ENCODE measurements at regions not wholly inside any gene's neighbourhood (a gene's known extent, or its start where the extent isn't known, plus 50 kb on each side); places are given as distances from the start of the nearest gene placed in this dataset.

DNA sequence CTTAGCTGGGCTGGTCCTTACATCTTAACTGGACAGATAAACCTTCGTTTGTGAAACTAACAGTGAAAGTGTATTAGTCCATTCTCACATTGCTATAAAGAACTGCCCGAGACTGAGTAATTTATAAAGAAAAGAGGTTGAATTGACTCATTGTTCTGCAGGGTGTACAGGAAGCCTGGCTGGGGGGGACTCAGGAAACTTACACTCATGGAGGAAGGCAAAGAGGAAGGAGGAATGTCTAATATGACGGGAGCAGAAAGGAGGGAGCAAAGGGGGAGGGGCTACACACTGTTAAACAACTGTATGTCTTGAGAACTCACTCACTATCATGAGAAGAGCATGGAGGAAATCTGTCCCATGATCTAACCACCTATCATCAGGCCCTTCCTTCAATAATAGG lies 1566.5 kb upstream of the PCDH7 start:
- peaks cover 20% of the 10 kb centered on the region for H3K9me3 Mint-ChIP-seq
- DNase-seq = no peak

DNA sequence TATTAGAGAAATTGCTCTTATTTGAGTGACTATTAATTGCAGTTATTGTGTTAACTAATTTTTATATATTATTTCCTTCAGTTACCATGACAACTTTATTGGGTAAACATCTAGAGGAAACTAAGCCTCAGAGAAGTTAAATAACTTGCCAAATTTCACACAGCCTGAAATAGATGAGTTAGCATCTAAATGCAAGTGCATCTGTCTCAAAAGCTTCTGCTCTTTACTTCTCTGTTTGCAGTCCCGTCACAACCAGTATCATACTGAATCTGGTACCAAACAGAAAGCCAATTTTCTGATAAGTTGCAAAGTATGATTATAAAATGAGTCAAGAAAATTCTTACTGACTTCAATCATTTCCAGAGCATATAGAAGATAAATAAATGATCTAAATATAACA lies 1544.9 kb upstream of the PCDH7 start:
- ChIA-PET CTCF (no interaction called here), POLR2A (no interaction called here)
- Histone ChIP-seq H3K4me3 (ENCODE audit: low read length) (no peak overlapping the region), H3K36me3 (ENCODE audit: insufficient read depth, low read length) (no peaks in the 10 kb centered on the region), H3K9me3 (ENCODE audit: control insufficient read depth in 1 of 2, insufficient read depth in 1 of 2, low read length in 2 of 2) (no peaks in the 10 kb centered on the region), H3K27ac (ENCODE audit: low read depth in 1 of 2, low read length in 2 of 2) (no peak overlapping the region), H3K27me3 (ENCODE audit: control insufficient read depth in 1 of 2, insufficient read depth in 2 of 2, low read length in 2 of 2) (no peaks in the 10 kb centered on the region), H3K4me1 (ENCODE audit: insufficient read depth, low read length) (no peaks in the 10 kb centered on the region)
- Mint-ChIP-seq H3K27me3 (no peaks in the 10 kb centered on the region), H3K27ac (no peak overlapping the region), H3K4me1 (ENCODE audit: low read depth) (no peaks in the 10 kb centered on the region), H3K36me3 (ENCODE audit: low read depth) (no peaks in the 10 kb centered on the region), H3K4me3 (no peak overlapping the region), H3K9me3 (peaks cover 7% of the 10 kb centered on the region)
- no peak for TF ChIP-seq CTCF (IDR thresholded peaks at IDR 0.05)
- DNase-seq (no peak), ATAC-seq (ENCODE audit: poor library complexity) (no peak)
- intact Hi-C loops (cut with DNase I, micrococcal nuclease) = no loop called here

More for the DNA sequence above, 1566.5 kb upstream of the PCDH7 start:
- intact Hi-C loops (cut with DNase I, micrococcal nuclease) = no loop called here
- no peak overlapping the region for H3K27ac Mint-ChIP-seq
- H3K36me3 Mint-ChIP-seq (ENCODE audit: low read depth) = no peaks in the 10 kb centered on the region
- peaks cover 0 to 4% of the 10 kb centered on the region in 2 experiments for H3K9me3 ChIP-seq (ENCODE audit: control insufficient read depth in 1 of 2, insufficient read depth in 1 of 2, low read length in 2 of 2)
- H3K4me3 ChIP-seq (ENCODE audit: low read length) = no peak overlapping the region
- no peaks in the 10 kb centered on the region for H3K27me3 Mint-ChIP-seq
- no peaks in the 10 kb centered on the region for H3K36me3 ChIP-seq (ENCODE audit: insufficient read depth, low read length)
- H3K4me1 Mint-ChIP-seq (ENCODE audit: low read depth) = no peaks in the 10 kb centered on the region
- H3K4me3 Mint-ChIP-seq = no peak overlapping the region
- ChIA-PET CTCF (no interaction called here), POLR2A (no interaction called here)
- no peak for ATAC-seq (ENCODE audit: poor library complexity)
- no peak overlapping the region for H3K27ac ChIP-seq (ENCODE audit: low read depth in 1 of 2, low read length in 2 of 2)
- H3K4me1 ChIP-seq (ENCODE audit: insufficient read depth, low read length) = no peaks in the 10 kb centered on the region
- no peaks in the 10 kb centered on the region for H3K27me3 ChIP-seq (ENCODE audit: control insufficient read depth in 1 of 2, insufficient read depth in 2 of 2, low read length in 2 of 2)
- TF ChIP-seq CTCF (IDR thresholded peaks at IDR 0.05) = no peak

DNA sequence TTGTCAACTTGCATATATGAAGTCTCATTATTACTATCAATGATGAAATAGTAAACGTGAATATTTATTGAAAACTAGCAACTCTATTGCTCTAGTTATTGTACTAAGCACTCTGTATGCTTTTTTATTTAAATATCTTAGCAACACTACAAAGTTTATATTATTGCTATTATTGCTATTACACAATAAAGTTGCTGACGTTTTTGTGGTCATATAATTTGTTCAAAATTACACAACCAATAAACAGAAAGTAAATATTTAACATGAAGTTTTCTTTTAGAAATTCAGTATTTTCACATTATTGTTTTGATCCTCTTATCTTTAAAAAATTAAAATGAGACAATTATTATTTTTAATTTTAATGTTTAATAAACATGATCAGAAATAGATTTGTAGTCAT lies 1521.1 kb upstream of the PCDH7 start:
- Histone ChIP-seq H3K9me3 (ENCODE audit: control insufficient read depth in 1 of 2, insufficient read depth in 1 of 2, low read length in 2 of 2) (no peaks in the 10 kb centered on the region), H3K4me1 (ENCODE audit: insufficient read depth, low read length) (no peaks in the 10 kb centered on the region), H3K36me3 (ENCODE audit: insufficient read depth, low read length) (no peaks in the 10 kb centered on the region), H3K4me3 (ENCODE audit: low read length) (no peak overlapping the region), H3K27me3 (ENCODE audit: control insufficient read depth in 1 of 2, insufficient read depth in 2 of 2, low read length in 2 of 2) (no peaks in the 10 kb centered on the region), H3K27ac (ENCODE audit: low read depth in 1 of 2, low read length in 2 of 2) (no peak overlapping the region)
- DNase-seq (no peak), ATAC-seq (ENCODE audit: poor library complexity) (no peak)
- peaks cover 6% of the 10 kb centered on the region for H3K9me3 Mint-ChIP-seq
- TF ChIP-seq CTCF (IDR thresholded peaks at IDR 0.05) = no peak
- H3K4me3 Mint-ChIP-seq = no peak overlapping the region
- no peaks in the 10 kb centered on the region for H3K36me3 Mint-ChIP-seq (ENCODE audit: low read depth)
- intact Hi-C loops (cut with DNase I, micrococcal nuclease) = no loop called here
- no peak overlapping the region for H3K27ac Mint-ChIP-seq
- H3K4me1 Mint-ChIP-seq (ENCODE audit: low read depth) = no peaks in the 10 kb centered on the region
- ChIA-PET POLR2A (no interaction called here), CTCF (no interaction called here)
- H3K27me3 Mint-ChIP-seq = no peaks in the 10 kb centered on the region

Data from CD4-positive, alpha-beta T cell (primary cell).